Kidney (tissue), 13 donors: ENCODE measurements at regions not wholly inside any gene's neighbourhood (a gene's known extent, or its start where the extent isn't known, plus 50 kb on each side); places are given as distances from the start of the nearest gene placed in this dataset.

Experiments
- DNase-seq, 5 donors: peaks; one replicate each; pipeline ENCODE4 v3.0.0-alpha.2; 2013 to 2020
- FAIRE-seq: peaks from 2 replicates; lab custom pipeline; 2012; peaks lifted over from hg19 to GRCh38; lab: Jason Lieb, UNC
- H3K27ac ChIP-seq, 2 donors: one replicate each; pipeline ENCODE4 v1.7.0; 2013; ENCODE audit warnings: low read depth in 2 of 2, low read length in 2 of 2, inconsistent platforms in 1 of 2
- H3K27me3 ChIP-seq: one replicate; pipeline ENCODE4 v1.7.1; 2013; ENCODE audit warnings: low read length, inconsistent platforms; ENCODE audit not compliant: control insufficient read depth, insufficient read depth
- H3K36me3 ChIP-seq, 3 donors: one replicate each; pipeline versions ENCODE4 v1.7.0 to v1.7.1; 2013; ENCODE audit warnings: low read length in 3 of 3, control low read depth in 1 of 3, inconsistent platforms in 1 of 3; ENCODE audit not compliant: insufficient read depth in 3 of 3, control insufficient read depth in 2 of 3
- H3K4me1 ChIP-seq, 3 donors: one replicate each; pipeline versions ENCODE4 v1.7.0 to v1.7.1; 2013; ENCODE audit warnings: low read length in 3 of 3, inconsistent platforms in 1 of 3, low read depth in 1 of 3; ENCODE audit not compliant: control insufficient read depth in 2 of 3, insufficient read depth in 2 of 3
- H3K4me3 ChIP-seq, 3 donors: one replicate each; pipeline versions ENCODE4 v1.7.0 to v1.8.1; 2013; ENCODE audit warnings: low read length in 3 of 3, control low read depth in 1 of 3, inconsistent platforms in 1 of 3
- H3K9ac ChIP-seq, 3 donors: one replicate each; pipeline versions ENCODE4 v1.7.0 to v1.7.1; 2013; ENCODE audit warnings: low read length in 3 of 3, control low read depth in 1 of 3, inconsistent platforms in 1 of 3
- H3K9me3 ChIP-seq, 3 donors: one replicate each; pipeline versions ENCODE4 v1.7.0 to v1.7.1; 2013; ENCODE audit warnings: low read length in 3 of 3, control low read depth in 1 of 3, inconsistent platforms in 1 of 3; ENCODE audit not compliant: control insufficient read depth in 2 of 3, insufficient read depth in 1 of 3
- CTCF ChIP-seq: IDR thresholded peaks from 3 replicates; pipeline ENCODE4 v1.5.1; 2012; ENCODE audit warnings: mild to moderate bottlenecking, moderate library complexity, borderline replicate concordance; ENCODE audit not compliant: insufficient read depth; ENCODE audit errors: extremely low read depth
- intact Hi-C: fragments of 100-400 bp; cut with DNase I; formaldehyde crosslinking; loops from one replicate; pipeline ENCODE4 v1.11.1; 2022
- donor health status: control.
- donor health status: control.
- donor health status: control.
- donor health status: control.
- donor health status: control.
- donor health status: DM: yes; HTN: yes; CAD: no.
- donor health status: Normal renal cell carcinoma (clear cell type).

- no peaks in the 10 kb centered on the region for H3K9me3 ChIP-seq
- H3K27ac ChIP-seq = no peak overlapping the region
- no peak for TF ChIP-seq CTCF
- no peak for DNase-seq
- no peak for FAIRE-seq
- no peak overlapping the region for H3K9ac ChIP-seq
- no peaks in the 10 kb centered on the region for H3K27me3 ChIP-seq
- H3K36me3 ChIP-seq = no peaks in the 10 kb centered on the region
- H3K4me1 ChIP-seq = no peaks in the 10 kb centered on the region
- intact Hi-C loops = no loop called here
- H3K4me3 ChIP-seq = no peak overlapping the region
These were observed 900.1 kb upstream of the CITED2 start for GRCh38 chr6:140274548-140274947.

- Histone ChIP-seq H3K27ac (no peak overlapping the region), H3K36me3 (no peaks in the 10 kb centered on the region), H3K9me3 (no peaks in the 10 kb centered on the region), H3K4me3 (no peak overlapping the region), H3K4me1 (no peaks in the 10 kb centered on the region), H3K27me3 (no peaks in the 10 kb centered on the region), H3K9ac (no peak overlapping the region)
- DNase-seq (peak in 1 of 5 donors; percentile 5), FAIRE-seq (no peak)
- TF ChIP-seq CTCF = no peak
- intact Hi-C loops = no loop called here
These were observed 897.4 kb upstream of the CITED2 start for GRCh38 chr6:140271759-140272377.

- Histone ChIP-seq H3K27ac (no peak overlapping the region), H3K27me3 (no peaks in the 10 kb centered on the region), H3K9me3 (no peaks in the 10 kb centered on the region), H3K4me3 (no peak overlapping the region), H3K9ac (no peak overlapping the region), H3K36me3 (no peaks in the 10 kb centered on the region), H3K4me1 (no peaks in the 10 kb centered on the region)
- intact Hi-C loops = no loop called here
- TF ChIP-seq CTCF = no peak
- DNase-seq (no peak), FAIRE-seq (no peak)
These were observed 895.2 kb upstream of the CITED2 start for GRCh38 chr6:140269591-140270165.
